WTC11 (cell line): ENCODE measurements at regions not wholly inside any gene's neighbourhood (a gene's known extent, or its start where the extent isn't known, plus 50 kb on each side); places are given as distances from the start of the nearest gene placed in this dataset.

Experiments used
- ATAC-seq: fragments of 200-7000 bp; cut with Tn5 transposase; 2 replicates; pipeline ENCODE4 v1.10.0; 2021; ENCODE audit warnings: mild to moderate bottlenecking, moderate library complexity
- CTCF ChIA-PET: fragments of 300-600 bp; sonication (Branson Sonifier 250); formaldehyde crosslinking; loops from one replicate; lab custom pipeline; 2021; ENCODE audit warnings: antibody characterized with exemption; lab: Charles Lee
- POLR2A ChIA-PET: fragments of 350-600 bp; sonication (Branson Sonifier 250); formaldehyde crosslinking; loops from one replicate; lab custom pipeline; 2021; ENCODE audit warnings: antibody characterized with exemption; lab: Charles Lee
- DNase-seq: peaks from one replicate; pipeline ENCODE4 v3.0.0; 2021; ENCODE audit warnings: low spot score
- H3K27ac Mint-ChIP-seq: 2 replicates; pipeline ENCODE4 v1.8.0; 2021; ENCODE audit warnings: mixed read lengths
- H3K27me3 Mint-ChIP-seq: 2 replicates; pipeline ENCODE4 v1.8.0; 2021; ENCODE audit warnings: low read depth, mild to moderate bottlenecking, moderate library complexity, mixed read lengths
- H3K36me3 Mint-ChIP-seq: 2 replicates; pipeline ENCODE4 v1.8.0; 2021; ENCODE audit warnings: mixed read lengths
- H3K4me1 Mint-ChIP-seq: 2 replicates; pipeline ENCODE4 v1.8.0; 2022; ENCODE audit warnings: mixed read lengths
- H3K4me3 Mint-ChIP-seq: 2 replicates; pipeline ENCODE4 v1.8.0; 2021; ENCODE audit warnings: mild to moderate bottlenecking, moderate library complexity, mixed read lengths
- H3K9me3 Mint-ChIP-seq: 2 replicates; pipeline ENCODE4 v1.8.0; 2021; ENCODE audit warnings: mixed read lengths
- ATF1 ChIP-seq: sonication (generic); formaldehyde crosslinking; IDR thresholded peaks from 2 replicates; pipeline ENCODE4 v1.8.1; 2023; ENCODE audit warnings: mild to moderate bottlenecking, moderate library complexity, missing genetic modification reagents
- ATF2 ChIP-seq: sonication (generic); formaldehyde crosslinking; IDR thresholded peaks from 2 replicates; pipeline ENCODE4 v1.8.1; 2022; ENCODE audit warnings: low read depth, missing genetic modification reagents, borderline replicate concordance
- CREM ChIP-seq: sonication (generic); formaldehyde crosslinking; IDR thresholded peaks from 2 replicates; pipeline ENCODE4 v1.8.1; 2022; ENCODE audit warnings: mild to moderate bottlenecking, missing genetic modification reagents, moderate library complexity
- ELF4 ChIP-seq: sonication (generic); formaldehyde crosslinking; IDR thresholded peaks from 2 replicates; pipeline ENCODE4 v1.8.1; 2022; ENCODE audit warnings: low read depth, mild to moderate bottlenecking, moderate library complexity, missing genetic modification reagents
- ESRRA ChIP-seq: sonication (generic); formaldehyde crosslinking; IDR thresholded peaks from 2 replicates; pipeline ENCODE4 v1.8.1; 2022; ENCODE audit warnings: mild to moderate bottlenecking, missing genetic modification reagents, borderline replicate concordance
- FOXJ3 ChIP-seq: sonication (generic); formaldehyde crosslinking; IDR thresholded peaks from 2 replicates; pipeline ENCODE4 v1.9.0; 2021; ENCODE audit warnings: missing genetic modification reagents, mild to moderate bottlenecking, borderline replicate concordance
- HMGA2 ChIP-seq: fragments of 250-450 bp; sonication (Bioruptor Pico); IDR thresholded peaks from 2 replicates; pipeline ENCODE4 v1.4.0; 2021; ENCODE audit warnings: mild to moderate bottlenecking, moderate library complexity
- HMGXB4 ChIP-seq: sonication (generic); formaldehyde crosslinking; IDR thresholded peaks from 2 replicates; pipeline ENCODE4 v1.8.1; 2023; ENCODE audit warnings: mild to moderate bottlenecking, moderate library complexity, missing genetic modification reagents
- IRF2 ChIP-seq: sonication (generic); formaldehyde crosslinking; IDR thresholded peaks from 2 replicates; pipeline ENCODE4 v1.8.0; 2022; ENCODE audit warnings: low read depth, missing genetic modification reagents, borderline replicate concordance
- JUN ChIP-seq: sonication (generic); formaldehyde crosslinking; IDR thresholded peaks from 2 replicates; pipeline ENCODE4 v1.8.0; 2023; ENCODE audit warnings: mild to moderate bottlenecking, missing genetic modification reagents
- MXD4 ChIP-seq: fragments of 250-450 bp; sonication (Bioruptor Pico); IDR thresholded peaks from 2 replicates; pipeline ENCODE4 v1.8.0; 2021; ENCODE audit warnings: mild to moderate bottlenecking, moderate library complexity, borderline replicate concordance
- NFYB ChIP-seq: sonication (generic); formaldehyde crosslinking; conservative IDR thresholded peaks from 2 replicates; pipeline ENCODE4 v1.8.0; 2022; ENCODE audit warnings: low read depth, missing genetic modification reagents
- NR2C2 ChIP-seq: sonication (generic); formaldehyde crosslinking; IDR thresholded peaks from 2 replicates; pipeline ENCODE4 v1.8.0; 2022; ENCODE audit warnings: mild to moderate bottlenecking, missing genetic modification reagents
- NR3C1 ChIP-seq: sonication (generic); formaldehyde crosslinking; conservative IDR thresholded peaks from 2 replicates; pipeline ENCODE4 v1.8.1; 2023; ENCODE audit warnings: low read depth, mild to moderate bottlenecking, missing genetic modification reagents
- SMAD3 ChIP-seq: sonication (generic); formaldehyde crosslinking; IDR thresholded peaks from 2 replicates; pipeline ENCODE4 v1.8.0; 2022; ENCODE audit warnings: missing genetic modification reagents, mild to moderate bottlenecking, borderline replicate concordance
- SMAD4 ChIP-seq: sonication (generic); formaldehyde crosslinking; IDR thresholded peaks from 2 replicates; pipeline ENCODE4 v1.8.0; 2022; ENCODE audit warnings: mild to moderate bottlenecking, missing genetic modification reagents
- TP53 ChIP-seq: sonication (generic); formaldehyde crosslinking; IDR thresholded peaks from 2 replicates; pipeline ENCODE4 v1.8.1; 2023; ENCODE audit warnings: mild to moderate bottlenecking, missing genetic modification reagents
- ZNF281 ChIP-seq: sonication (generic); formaldehyde crosslinking; IDR thresholded peaks from 2 replicates; pipeline ENCODE4 v1.8.0; 2023; ENCODE audit warnings: mild to moderate bottlenecking, missing genetic modification reagents
- ZNF423 ChIP-seq: fragments of 250-450 bp; sonication (Bioruptor Pico); IDR thresholded peaks from 2 replicates; pipeline ENCODE4 v2.1.2; 2022; ENCODE audit warnings: mild to moderate bottlenecking, moderate library complexity
- ZNF512 ChIP-seq: sonication (generic); formaldehyde crosslinking; IDR thresholded peaks from 2 replicates; pipeline ENCODE4 v1.8.1; 2022; ENCODE audit warnings: missing genetic modification reagents, borderline replicate concordance

- H3K27me3 Mint-ChIP-seq = no peaks in the 10 kb centered on the region
- DNase-seq (no peak), ATAC-seq (no peak)
- no peaks in the 10 kb centered on the region; the same call in 1 of the 2 replicates for H3K36me3 Mint-ChIP-seq
- H3K9me3 Mint-ChIP-seq = peaks cover 16% of the 10 kb centered on the region
- no peaks in the 10 kb centered on the region for H3K4me1 Mint-ChIP-seq
- no peak for TF ChIP-seq NR2C2 (CRISPR knock-in tag)
- peak; percentile 91 for TF ChIP-seq HMGA2 (CRISPR knock-in tag)
- TF ChIP-seq, all 79 proteins: peak for 1
- POLR2A ChIA-PET = interaction anchor here (0.6 kb wide), 1 partner anchor 222 kb away, joined by 3 read pairs; no protein-coding TSS in a partner anchor
- CTCF ChIA-PET = no interaction called here
- H3K4me3 Mint-ChIP-seq = no peak overlapping the region
- no peak overlapping the region for H3K27ac Mint-ChIP-seq
Measured at GRCh38 chr17:53129863-53130262, 692.9 kb upstream of the KIF2B start.

GRCh38 chr17:53127331-53127730 is 695.4 kb upstream of the KIF2B start:
- Mint-ChIP-seq H3K9me3 (peaks cover 29% of the 10 kb centered on the region), H3K4me1 (no peaks in the 10 kb centered on the region), H3K27me3 (no peaks in the 10 kb centered on the region), H3K4me3 (no peak overlapping the region), H3K36me3 (peaks cover 7% of the 10 kb centered on the region), H3K27ac (no peak overlapping the region)
- DNase-seq (no peak), ATAC-seq (no peak)
- ChIA-PET POLR2A (no interaction called here), CTCF (no interaction called here)
- TF ChIP-seq ZNF281 (CRISPR knock-in tag) (no peak), NFYB (no peak), IRF2 (CRISPR knock-in tag) (no peak), ZNF512 (CRISPR knock-in tag) (no peak), HMGXB4 (CRISPR knock-in tag) (no peak), ATF1 (CRISPR knock-in tag) (no peak), SMAD4 (no peak), TP53 (CRISPR knock-in tag) (no peak), MXD4 (CRISPR knock-in tag) (no peak), JUN (no peak), ELF4 (CRISPR knock-in tag) (no peak), ZNF423 (CRISPR knock-in tag) (no peak), NR3C1 (CRISPR knock-in tag) (no peak), FOXJ3 (CRISPR knock-in tag) (no peak), ESRRA (CRISPR knock-in tag) (no peak), SMAD3 (CRISPR knock-in tag) (no peak), CREM (CRISPR knock-in tag) (no peak), ATF2 (CRISPR knock-in tag) (no peak)
- TF ChIP-seq, all 79 proteins: peak for 0
